Neuronal stem cell (in vitro differentiated cells): ENCODE measurements at regions not wholly inside any gene's neighbourhood (a gene's known extent, or its start where the extent isn't known, plus 50 kb on each side); places are given as distances from the start of the nearest gene placed in this dataset.

ENCODE experiments used
- DNase-seq: peaks from one replicate; pipeline ENCODE4 v3.0.0-alpha.2; 2013; ENCODE audit warnings: low spot score
- H2AFZ ChIP-seq: one replicate; pipeline ENCODE4 v1.6.1; 2013; ENCODE audit warnings: mild to moderate bottlenecking, low read length, inconsistent platforms
- H2AK5ac ChIP-seq: 2 replicates; pipeline ENCODE4 v1.6.1; 2013; ENCODE audit warnings: low read depth, mild to moderate bottlenecking, inconsistent platforms, low read length, moderate library complexity, mixed read lengths
- H2BK120ac ChIP-seq: 2 replicates; pipeline ENCODE4 v1.6.1; 2013; ENCODE audit warnings: low read depth, mild to moderate bottlenecking, inconsistent platforms, low read length, moderate library complexity, mixed read lengths
- H2BK12ac ChIP-seq: one replicate; pipeline ENCODE4 v1.6.1; 2013; ENCODE audit warnings: low read length, inconsistent platforms
- H2BK15ac ChIP-seq: 2 replicates; pipeline ENCODE4 v1.6.1; 2013; ENCODE audit warnings: mild to moderate bottlenecking, low read length, inconsistent platforms, mixed read lengths
- H2BK5ac ChIP-seq: one replicate; pipeline ENCODE4 v1.6.1; 2013; ENCODE audit warnings: inconsistent platforms, mild to moderate bottlenecking, low read length, moderate library complexity
- H3K14ac ChIP-seq: one replicate; pipeline ENCODE4 v1.6.1; 2013; ENCODE audit warnings: low read length, inconsistent platforms
- H3K18ac ChIP-seq: 2 replicates; pipeline ENCODE4 v1.6.1; 2013; ENCODE audit warnings: low read length, inconsistent platforms
- H3K23ac ChIP-seq: 2 replicates; pipeline ENCODE4 v1.6.1; 2013; ENCODE audit warnings: low read depth, mild to moderate bottlenecking, mixed read lengths, low read length, inconsistent platforms; ENCODE audit not compliant: poor library complexity
- H3K27ac ChIP-seq: replicated peaks from 3 replicates; pipeline ENCODE4 v1.5.1; 2013; ENCODE audit warnings: low read length, inconsistent platforms
- H3K27me3 ChIP-seq, 3 experiments: 2 replicates each; pipeline ENCODE4 v1.6.1; 2013; ENCODE audit warnings: low read length in 3 of 3, mild to moderate bottlenecking in 2 of 3, inconsistent platforms in 1 of 3, low read depth in 1 of 3, mixed read lengths in 1 of 3, moderate library complexity in 1 of 3; ENCODE audit not compliant: control insufficient read depth in 3 of 3, insufficient read depth in 3 of 3
- H3K36me3 ChIP-seq, 2 donors: replicated peaks in 1 of 2; 2 replicates each; pipeline ENCODE4 v1.6.1; 2013; ENCODE audit warnings: low read length in 2 of 2; ENCODE audit not compliant: control insufficient read depth in 2 of 2, insufficient read depth in 2 of 2
- H3K4ac ChIP-seq: 2 replicates; pipeline ENCODE4 v1.6.1; 2013; ENCODE audit warnings: inconsistent platforms, mild to moderate bottlenecking, low read length, moderate library complexity
- H3K4me1 ChIP-seq, 2 donors: 1 replicate in 1 of 2; 2 replicates in 1 of 2; pipeline ENCODE4 v1.6.1; 2013; ENCODE audit warnings: low read length in 2 of 2, low read depth in 1 of 2; ENCODE audit not compliant: control insufficient read depth in 2 of 2, insufficient read depth in 1 of 2
- H3K4me2 ChIP-seq: one replicate; pipeline ENCODE4 v1.6.1; 2013; ENCODE audit warnings: mild to moderate bottlenecking, low read length, inconsistent platforms; ENCODE audit not compliant: insufficient read depth, poor library complexity, severe bottlenecking
- H3K4me3 ChIP-seq, 2 donors: 2 replicates each; pipeline ENCODE4 v1.5.1; 2013; ENCODE audit warnings: low read length in 2 of 2, mild to moderate bottlenecking in 2 of 2, inconsistent platforms in 1 of 2, moderate library complexity in 1 of 2
- H3K79me1 ChIP-seq: one replicate; pipeline ENCODE4 v1.6.1; 2013; ENCODE audit warnings: low read depth, mild to moderate bottlenecking, inconsistent platforms, low read length, moderate library complexity
- H3K9ac ChIP-seq: one replicate; pipeline ENCODE4 v1.6.1; 2013; ENCODE audit warnings: mild to moderate bottlenecking, low read depth, low read length, inconsistent platforms; ENCODE audit not compliant: poor library complexity
- H3K9me3 ChIP-seq, 2 donors: replicated peaks in 1 of 2; 2 replicates each; pipeline versions ENCODE3 to v1.6.1; 2013; ENCODE audit warnings: low read length in 2 of 2, mild to moderate bottlenecking in 2 of 2, inconsistent platforms in 1 of 2, low read depth in 1 of 2, mixed read lengths in 1 of 2, moderate library complexity in 1 of 2; ENCODE audit not compliant: control insufficient read depth in 2 of 2, insufficient read depth in 1 of 2
- H4K8ac ChIP-seq: one replicate; pipeline ENCODE4 v1.6.1; 2013; ENCODE audit warnings: low read depth, mild to moderate bottlenecking, inconsistent platforms, low read length, moderate library complexity
- H4K91ac ChIP-seq: one replicate; pipeline ENCODE4 v1.6.1; 2013; ENCODE audit warnings: low read length, low read depth, mild to moderate bottlenecking, inconsistent platforms; ENCODE audit not compliant: poor library complexity
- WGBS, 2 donors: extraction: QIAGEN DNeasy Blood & Tissue Kit; methylation state at CpG; one replicate each; pipeline ENCODE4 v1.1.7; 2013; ENCODE audit warnings: missing lambda C conversion rate in 2 of 2, mixed read lengths in 1 of 2; ENCODE audit not compliant: insufficient read length in 2 of 2, insufficient replicate concordance in 1 of 2; ENCODE audit errors: extremely low coverage in 2 of 2; 5-methylcytosine and 5-hydroxymethylcytosine counted together

GRCh38 chr2:234885118-234885517 is 66.7 kb upstream of the SH3BP4 start:
- no peaks in the 10 kb centered on the region for H3K79me1 ChIP-seq
- no peak overlapping the region for H4K8ac ChIP-seq
- H2AK5ac ChIP-seq: no peak overlapping the region
- no peak overlapping the region for H3K14ac ChIP-seq
- no peaks in the 10 kb centered on the region for H3K9me3 ChIP-seq
- DNase-seq: no peak
- no peak overlapping the region for H2AFZ ChIP-seq
- H3K36me3 ChIP-seq: no peaks in the 10 kb centered on the region
- no peak overlapping the region for H2BK120ac ChIP-seq
- H2BK5ac ChIP-seq: no peak overlapping the region
- no peak overlapping the region for H2BK15ac ChIP-seq
- H3K18ac ChIP-seq: no peak overlapping the region
- no peak overlapping the region for H3K9ac ChIP-seq
- no peak overlapping the region for H3K4me2 ChIP-seq
- no peak overlapping the region for H3K4me3 ChIP-seq
- no CpG with 5 or more reads among the region's 7 CpGs for WGBS, 2 donors
- H3K4ac ChIP-seq: no peak overlapping the region
- H3K27ac ChIP-seq: no peak overlapping the region
- H4K91ac ChIP-seq: no peak overlapping the region
- no peaks in the 10 kb centered on the region for H3K27me3 ChIP-seq
- H2BK12ac ChIP-seq: no peak overlapping the region
- no peak overlapping the region for H3K23ac ChIP-seq
- peaks cover 3 to 5% of the 10 kb centered on the region in 2 donors for H3K4me1 ChIP-seq

- DNase-seq: no peak
- Histone ChIP-seq H3K4ac (no peak overlapping the region), H3K4me3 (no peak overlapping the region), H2AFZ (no peak overlapping the region), H4K91ac (no peak overlapping the region), H3K4me1 (peaks cover 3 to 5% of the 10 kb centered on the region in 2 donors), H3K4me2 (no peak overlapping the region), H2BK120ac (no peak overlapping the region), H2BK5ac (no peak overlapping the region), H3K14ac (no peak overlapping the region), H3K79me1 (no peaks in the 10 kb centered on the region), H2BK12ac (no peak overlapping the region), H4K8ac (no peak overlapping the region), H3K23ac (no peak overlapping the region), H3K9me3 (no peaks in the 10 kb centered on the region), H3K36me3 (no peaks in the 10 kb centered on the region), H3K27ac (no peak overlapping the region), H3K18ac (no peak overlapping the region), H2BK15ac (no peak overlapping the region), H3K9ac (no peak overlapping the region), H2AK5ac (no peak overlapping the region), H3K27me3 (no peaks in the 10 kb centered on the region)
- no CpG with 5 or more reads among the region's 7 CpGs for WGBS, 2 donors
Observed at GRCh38 chr2:234884591-234884990, 67.2 kb upstream of the SH3BP4 start.

DNA sequence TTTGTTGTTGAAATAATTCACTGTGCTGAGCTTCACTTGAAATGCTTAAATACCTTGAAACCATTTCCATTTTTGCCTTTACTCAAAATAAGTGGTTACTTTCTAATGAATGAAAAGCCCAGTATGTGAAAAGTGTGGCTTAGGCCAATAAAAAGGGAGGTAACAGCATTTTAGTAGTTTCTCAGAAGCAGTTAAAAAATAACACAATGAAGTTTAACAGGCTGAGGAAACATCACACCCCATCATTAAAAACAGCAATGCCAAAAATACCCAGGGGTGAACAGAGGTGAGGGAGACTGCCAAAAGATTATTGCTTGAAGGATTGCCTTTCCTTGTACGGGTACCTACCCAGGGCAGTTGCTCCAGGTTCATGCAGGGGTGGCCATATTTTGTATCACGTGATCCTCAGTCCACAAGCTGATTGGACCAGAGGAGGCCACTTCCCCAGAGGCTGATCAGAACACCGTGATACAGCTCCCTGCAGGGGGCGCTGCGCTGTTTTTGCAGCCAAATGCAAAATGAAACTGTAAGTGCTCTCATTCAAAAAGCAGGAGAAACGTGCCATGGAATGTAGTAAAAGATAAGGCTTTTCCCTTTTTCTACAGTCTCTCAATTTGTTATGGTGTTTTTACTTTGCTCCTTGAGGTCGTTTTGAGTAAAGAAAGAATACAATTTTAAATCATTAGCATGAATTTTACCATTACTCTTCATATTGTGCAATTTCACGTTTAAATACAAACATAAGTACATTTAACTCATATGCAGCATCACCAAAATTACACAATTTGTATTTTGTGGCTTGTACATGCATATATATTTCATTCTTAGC is 70.2 kb upstream of the SH3BP4 start:
- Histone ChIP-seq H2AK5ac (no peak overlapping the region), H3K4me3 (no peak overlapping the region), H3K4me1 (peaks cover 0 to 5% of the 10 kb centered on the region in 2 donors), H3K79me1 (no peaks in the 10 kb centered on the region), H3K23ac (no peak overlapping the region), H3K9me3 (peaks cover 0 to 6% of the 10 kb centered on the region in 2 donors), H2BK5ac (no peak overlapping the region), H2BK15ac (no peak overlapping the region), H3K27ac (no peak overlapping the region), H4K8ac (no peak overlapping the region), H3K4me2 (no peak overlapping the region), H3K9ac (no peak overlapping the region), H3K4ac (no peak overlapping the region), H3K18ac (no peak overlapping the region), H2AFZ (peak overlapping the region; percentile 58), H2BK120ac (no peak overlapping the region), H3K36me3 (no peaks in the 10 kb centered on the region), H4K91ac (no peak overlapping the region), H3K27me3 (no peaks in the 10 kb centered on the region), H2BK12ac (no peak overlapping the region), H3K14ac (no peak overlapping the region)
- DNase-seq: peak; percentile 31
- no CpG with 5 or more reads among the region's 8 CpGs for WGBS, 2 donors

GRCh38 chr2:234880551-234881211 is 71.1 kb upstream of the SH3BP4 start:
- Histone ChIP-seq H3K36me3 (no peaks in the 10 kb centered on the region), H2AK5ac (no peak overlapping the region), H3K4me2 (no peak overlapping the region), H3K27me3 (no peaks in the 10 kb centered on the region), H2AFZ (peak overlapping the region; percentile 58), H3K23ac (no peak overlapping the region), H2BK12ac (no peak overlapping the region), H3K9me3 (peaks cover 2 to 15% of the 10 kb centered on the region in 2 donors), H3K4me1 (peaks cover 0 to 5% of the 10 kb centered on the region in 2 donors), H4K8ac (no peak overlapping the region), H3K4me3 (no peak overlapping the region), H2BK5ac (no peak overlapping the region), H3K14ac (no peak overlapping the region), H2BK120ac (no peak overlapping the region), H3K9ac (no peak overlapping the region), H2BK15ac (no peak overlapping the region), H3K27ac (no peak overlapping the region), H3K18ac (peak overlapping the region; percentile 7), H3K79me1 (no peaks in the 10 kb centered on the region), H3K4ac (no peak overlapping the region), H4K91ac (no peak overlapping the region)
- DNase-seq: no peak
- no CpG with 5 or more reads among the region's 7 CpGs for WGBS, 2 donors
